K562 (cell line): ENCODE measurements at regions not wholly inside any gene's neighbourhood (a gene's known extent, or its start where the extent isn't known, plus 50 kb on each side); places are given as distances from the start of the nearest gene placed in this dataset.

ENCODE experiments used
- ATAC-seq: fragments of 200-7000 bp; cut with Tn5 transposase; 3 replicates; pipeline ENCODE4 v1.9.1; 2020; ENCODE audit warnings: moderate library complexity
- BruUV-seq: library from RNA; stranded (reverse); fragments of 400-500 nt; replicated peaks from 2 replicates; lab custom pipeline; 2021; lab: Mats Ljungman, UMichigan
- CTCF ChIA-PET: fragments of 300-600 bp; formaldehyde crosslinking; extraction: SDS; loops from one replicate; lab custom pipeline; 2021; ENCODE audit warnings: low intra/inter-chr PET ratio; lab: Yijun Ruan, JAX
- POLR2A ChIA-PET: fragments of 300-600, 350-650 bp; sonication (Branson Sonifier 250); formaldehyde crosslinking; extraction: SDS; loops from one replicate; lab custom pipeline; 2021; ENCODE audit warnings: antibody characterized with exemption, inconsistent platforms; lab: Yijun Ruan, JAX
- DNase-seq, 4 experiments: peaks; one replicate each; pipeline versions ENCODE4 v3.0.0 to v3.0.0-alpha.2; 2011 to 2018; ENCODE audit warnings: low spot score in 3 of 4, mixed read lengths in 3 of 4; ENCODE audit errors: extremely low read depth in 1 of 4
- FAIRE-seq: peaks from 2 replicates; lab custom pipeline; 2011; peaks lifted over from hg19 to GRCh38; lab: Jason Lieb, UNC
- H2AFZ ChIP-seq: 2 replicates; pipeline ENCODE4 v1.6.0; 2011; ENCODE audit warnings: low read depth, low read length, control low read depth, inconsistent platforms
- H3K27ac ChIP-seq: fragments of 200-600 bp; 3 replicates; pipeline ENCODE4 v1.8.0; 2011; ENCODE audit warnings: low read depth, mild to moderate bottlenecking, control low read depth, inconsistent platforms, low read length, moderate library complexity, mixed read lengths; ENCODE audit errors: extremely low read depth
- H3K27me3 ChIP-seq, 2 experiments: fragments of 300-600 bp in 1 of 2; 2 replicates in 1 of 2; 3 replicates in 1 of 2; pipeline versions ENCODE4 v1.6.0 to v1.8.0; 2011; ENCODE audit warnings: inconsistent platforms in 2 of 2, low read length in 2 of 2, mild to moderate bottlenecking in 1 of 2, mixed read lengths in 1 of 2, moderate library complexity in 1 of 2; ENCODE audit not compliant: control insufficient read depth in 2 of 2, insufficient read depth in 2 of 2
- H3K36me3 ChIP-seq: fragments of 300-600 bp; 3 replicates; pipeline ENCODE4 v1.8.0; 2011; ENCODE audit warnings: mild to moderate bottlenecking, low read length, inconsistent platforms; ENCODE audit not compliant: control insufficient read depth, insufficient read depth
- H3K4me1 ChIP-seq, 2 experiments: fragments of 200-600 bp in 1 of 2; replicated peaks in 1 of 2; 2 replicates in 1 of 2; 3 replicates in 1 of 2; pipeline versions ENCODE4 v1.5.1 to v1.8.0; 2011; ENCODE audit warnings: inconsistent platforms in 2 of 2, low read length in 2 of 2, mild to moderate bottlenecking in 1 of 2, mixed read lengths in 1 of 2, moderate library complexity in 1 of 2; ENCODE audit not compliant: control insufficient read depth in 2 of 2, insufficient read depth in 2 of 2
- H3K4me2 ChIP-seq: 2 replicates; pipeline ENCODE4 v1.6.1; 2011; ENCODE audit warnings: low read length, control low read depth, inconsistent platforms, mixed read lengths; ENCODE audit not compliant: insufficient read depth
- H3K4me3 ChIP-seq: fragments of 200-600 bp; sonication (generic), shearing (Covaris generic); 2 replicates; pipeline ENCODE4 v1.5.1; 2016; ENCODE audit warnings: control low read depth, inconsistent platforms
- H3K79me2 ChIP-seq: fragments of 200-600 bp; 3 replicates; pipeline ENCODE4 v1.8.0; 2011; ENCODE audit warnings: low read length, inconsistent platforms; ENCODE audit not compliant: control insufficient read depth, insufficient read depth
- H3K9ac ChIP-seq, 2 experiments: 2 replicates each; pipeline versions ENCODE4 v1.6.0 to v1.6.1; 2011; ENCODE audit warnings: low read depth in 2 of 2, low read length in 2 of 2, control low read depth in 1 of 2, inconsistent platforms in 1 of 2, mild to moderate bottlenecking in 1 of 2, mixed read lengths in 1 of 2; ENCODE audit not compliant: insufficient read depth in 1 of 2
- H3K9me1 ChIP-seq: one replicate; pipeline ENCODE4 v1.6.0; 2011; ENCODE audit warnings: inconsistent platforms, mild to moderate bottlenecking, low read length, moderate library complexity; ENCODE audit not compliant: control insufficient read depth, insufficient read depth
- H3K9me3 ChIP-seq: replicated peaks from 2 replicates; pipeline ENCODE4 v1.5.1; 2011; ENCODE audit warnings: low read depth, low read length, inconsistent platforms; ENCODE audit not compliant: control insufficient read depth, insufficient read depth
- H4K20me1 ChIP-seq: replicated peaks from 2 replicates; pipeline ENCODE4 v1.6.1; 2011; ENCODE audit warnings: low read length, inconsistent platforms, mixed read lengths; ENCODE audit not compliant: control insufficient read depth, insufficient read depth
- DMBX1 ChIP-seq: fragments of 250-450 bp; sonication (Bioruptor Pico); IDR thresholded peaks from 2 replicates; pipeline ENCODE4 v1.8.0; 2022; ENCODE audit warnings: inconsistent platforms, mild to moderate bottlenecking, moderate library complexity, borderline replicate concordance
- ESRRB ChIP-seq: fragments of 250-450 bp; sonication (Bioruptor Pico); IDR thresholded peaks from 2 replicates; pipeline ENCODE4 v1.5.0; 2020; ENCODE audit warnings: mild to moderate bottlenecking, moderate library complexity, borderline replicate concordance
- FOS ChIP-seq: IDR thresholded peaks from 3 replicates; pipeline ENCODE4 v1.6.1; 2011; ENCODE audit not compliant: insufficient read length; ENCODE audit errors: extremely low read depth
- XRCC5 ChIP-seq: fragments of 200-400 bp; formaldehyde crosslinking; IDR thresholded peaks from 2 replicates; pipeline ENCODE4 v1.6.1; 2017; ENCODE audit warnings: low read depth, mild to moderate bottlenecking, low read length
- ZFP36 ChIP-seq: fragments of 150-350 bp; IDR thresholded peaks from 2 replicates; pipeline ENCODE4 v1.6.1; 2018; ENCODE audit warnings: low read length, low read depth; ENCODE audit not compliant: partially characterized antibody
- ZNF24 ChIP-seq: fragments of 450-650 bp; IDR thresholded peaks from 2 replicates; pipeline ENCODE4 v1.6.1; 2016
- WGBS: fragments of 100-300 bp; shearing (Covaris generic); methylation state at CpG from one replicate; pipeline ENCODE4 v1.1.6; 2016; ENCODE audit warnings: low coverage, mixed read lengths; ENCODE audit not compliant: insufficient coverage; ENCODE audit errors: missing lambda C conversion rate; 5-methylcytosine and 5-hydroxymethylcytosine counted together
- in situ Hi-C: fragments of 300-500 bp; cut with MboI; formaldehyde crosslinking; loops from 4 replicates; pipeline ENCODE4 v1.15.0; 2018; ENCODE audit warnings: inconsistent platforms, mixed read lengths
- intact Hi-C: fragments of 100-400 bp; cut with micrococcal nuclease; formaldehyde crosslinking; loops from 2 replicates; pipeline ENCODE4 v1.14.2; 2022
- TF ChIP-seq, protein P1 (sequence below): sonication (generic); formaldehyde crosslinking; IDR thresholded peaks from 2 replicates; pipeline ENCODE4 v1.8.0; 2022; ENCODE audit warnings: missing genetic modification reagents, mild to moderate bottlenecking, borderline replicate concordance

DNA sequence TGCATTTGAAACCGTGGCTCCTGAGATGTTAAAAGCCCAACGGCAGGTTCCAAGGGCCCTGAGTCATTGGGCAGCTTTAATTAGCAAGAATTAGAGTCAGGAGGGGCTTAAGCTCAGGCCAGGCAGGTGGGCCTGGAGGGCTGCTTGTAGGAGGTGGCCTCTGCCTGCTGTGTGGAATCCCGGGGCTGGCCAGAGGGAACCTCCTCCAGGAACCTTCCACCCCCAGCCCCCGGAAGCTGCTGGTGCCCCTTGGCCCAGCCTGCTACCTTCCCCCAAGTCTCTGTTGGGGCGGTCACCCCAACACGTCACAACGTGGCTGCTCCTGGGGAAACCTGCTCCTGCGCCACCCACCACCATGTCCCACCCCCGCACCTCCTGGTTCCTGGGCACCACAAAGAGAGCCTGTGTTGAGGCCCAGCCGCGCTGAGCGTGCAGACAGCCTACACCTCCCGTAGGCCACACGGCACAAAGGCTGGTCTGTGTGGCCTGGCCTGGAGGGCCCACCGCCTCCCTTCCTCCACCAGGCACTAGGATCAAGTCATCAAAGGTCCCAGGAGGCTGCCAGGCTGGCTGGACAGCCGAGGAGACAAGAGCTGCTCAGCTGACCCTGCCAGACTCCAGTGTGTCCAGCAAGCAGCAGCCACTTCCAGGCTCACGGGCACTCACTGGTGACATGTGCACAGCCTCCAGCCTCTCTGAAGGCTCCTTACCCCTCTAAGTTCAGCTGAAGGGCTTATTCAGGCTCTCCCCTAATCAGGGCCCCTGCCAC lies 86.3 kb downstream of the SNX5 start:
- no peak overlapping the region for H3K4me3 ChIP-seq
- DNase-seq, result no peak
- H3K9me3 ChIP-seq, result no peaks in the 10 kb centered on the region
- FAIRE-seq, result no peak
- WGBS, result 14% methylated on average over 6 of the region's 17 CpGs
- no peaks in the 10 kb centered on the region for H3K9me1 ChIP-seq
- no peaks in the 10 kb centered on the region for H3K36me3 ChIP-seq
- no TSS peak for BruUV-seq
- no peak for TF ChIP-seq ESRRB (CRISPR knock-in tag)
- TF ChIP-seq ZFP36, result peak; percentile 61
- no peak for TF ChIP-seq DMBX1
- TF ChIP-seq FOS, result no peak
- TF ChIP-seq, protein P1, sequence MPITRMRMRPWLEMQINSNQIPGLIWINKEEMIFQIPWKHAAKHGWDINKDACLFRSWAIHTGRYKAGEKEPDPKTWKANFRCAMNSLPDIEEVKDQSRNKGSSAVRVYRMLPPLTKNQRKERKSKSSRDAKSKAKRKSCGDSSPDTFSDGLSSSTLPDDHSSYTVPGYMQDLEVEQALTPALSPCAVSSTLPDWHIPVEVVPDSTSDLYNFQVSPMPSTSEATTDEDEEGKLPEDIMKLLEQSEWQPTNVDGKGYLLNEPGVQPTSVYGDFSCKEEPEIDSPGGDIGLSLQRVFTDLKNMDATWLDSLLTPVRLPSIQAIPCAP (CRISPR knock-in tag), result no peak
- no peak for TF ChIP-seq ZNF24
- TF ChIP-seq XRCC5, result no peak
- H3K27ac ChIP-seq, result no peak overlapping the region
- ChIA-PET POLR2A (interaction anchor here (0.6 to 0.8 kb wide), 2 partner anchors 13 to 83 kb away, joined by 3 to 4 read pairs; no protein-coding TSS in a partner anchor), CTCF (no interaction called here)
- no peak; the same call in 2 of the 3 replicates for ATAC-seq
- no peaks in the 10 kb centered on the region for H4K20me1 ChIP-seq
- H2AFZ ChIP-seq, result no peak overlapping the region
- in situ Hi-C loops, result no loop called here
- peaks cover 2 to 13% of the 10 kb centered on the region in 2 experiments; a peak in 3 of 5 replicates for H3K27me3 ChIP-seq
- H3K4me2 ChIP-seq, result no peak overlapping the region
- intact Hi-C loops, result no loop called here
- H3K79me2 ChIP-seq, result no peaks in the 10 kb centered on the region
- peaks cover 0 to 8% of the 10 kb centered on the region in 2 experiments; a peak in 2 of 5 replicates for H3K4me1 ChIP-seq
- no peak overlapping the region for H3K9ac ChIP-seq
